OCI-LY1 (cell line): ENCODE measurements at regions not wholly inside any gene's neighbourhood (a gene's known extent, or its start where the extent isn't known, plus 50 kb on each side); places are given as distances from the start of the nearest gene placed in this dataset.

Experiments used
- CTCF ChIP-seq: fragments of 200-600 bp; sonication (generic), shearing (Covaris generic); IDR thresholded peaks from 2 replicates; pipeline ENCODE4 v1.5.1; 2017; ENCODE audit warnings: mild to moderate bottlenecking, antibody characterized with exemption, low read length, moderate library complexity, mixed read lengths
- EZH2 ChIP-seq: fragments of 200-600 bp; sonication (generic), shearing (Covaris generic); IDR thresholded peaks from 2 replicates; pipeline ENCODE4 v1.8.0; 2017; ENCODE audit warnings: borderline replicate concordance, mixed run types, mild to moderate bottlenecking, antibody characterized with exemption, low read length, moderate library complexity, mixed read lengths

GRCh38 chr4:133812954-133813353 is 388.6 kb downstream of the PABPC4L start:
- TF ChIP-seq EZH2 (no peak), CTCF (no peak)
